ENCODE measurements at regions not wholly inside any gene's neighbourhood (a gene's known extent, or its start where the extent isn't known, plus 50 kb on each side); places are given as distances from the start of the nearest gene placed in this dataset.

DNA sequence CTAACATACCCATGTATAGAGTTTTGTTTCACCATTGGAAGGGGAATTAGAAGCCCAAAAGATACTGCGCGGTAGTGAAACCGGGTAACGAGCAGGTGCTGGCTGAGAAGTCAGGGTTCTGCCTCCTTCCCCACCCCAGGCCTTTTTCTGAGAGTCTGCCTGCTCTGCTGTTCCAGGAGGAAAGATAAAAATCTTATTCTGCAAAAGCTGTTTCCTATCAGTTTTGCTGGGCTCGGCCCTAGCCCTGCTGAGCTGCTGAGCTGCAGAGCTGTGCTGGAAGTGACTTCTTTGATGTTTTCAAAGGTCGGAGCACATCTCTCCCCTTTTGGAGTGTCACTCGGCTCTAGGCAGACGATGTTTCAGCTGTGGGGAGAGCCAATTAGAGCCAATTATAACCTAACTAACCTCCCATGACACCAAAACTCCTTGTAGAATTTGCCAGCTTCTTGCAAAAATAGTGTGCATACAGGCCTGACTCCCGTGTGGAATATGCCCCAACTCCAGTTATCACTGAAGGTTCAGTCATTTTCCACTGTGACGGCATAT is 59.4 kb downstream of the SPATA19 start:
- TF ChIP-seq, protein P1, sequence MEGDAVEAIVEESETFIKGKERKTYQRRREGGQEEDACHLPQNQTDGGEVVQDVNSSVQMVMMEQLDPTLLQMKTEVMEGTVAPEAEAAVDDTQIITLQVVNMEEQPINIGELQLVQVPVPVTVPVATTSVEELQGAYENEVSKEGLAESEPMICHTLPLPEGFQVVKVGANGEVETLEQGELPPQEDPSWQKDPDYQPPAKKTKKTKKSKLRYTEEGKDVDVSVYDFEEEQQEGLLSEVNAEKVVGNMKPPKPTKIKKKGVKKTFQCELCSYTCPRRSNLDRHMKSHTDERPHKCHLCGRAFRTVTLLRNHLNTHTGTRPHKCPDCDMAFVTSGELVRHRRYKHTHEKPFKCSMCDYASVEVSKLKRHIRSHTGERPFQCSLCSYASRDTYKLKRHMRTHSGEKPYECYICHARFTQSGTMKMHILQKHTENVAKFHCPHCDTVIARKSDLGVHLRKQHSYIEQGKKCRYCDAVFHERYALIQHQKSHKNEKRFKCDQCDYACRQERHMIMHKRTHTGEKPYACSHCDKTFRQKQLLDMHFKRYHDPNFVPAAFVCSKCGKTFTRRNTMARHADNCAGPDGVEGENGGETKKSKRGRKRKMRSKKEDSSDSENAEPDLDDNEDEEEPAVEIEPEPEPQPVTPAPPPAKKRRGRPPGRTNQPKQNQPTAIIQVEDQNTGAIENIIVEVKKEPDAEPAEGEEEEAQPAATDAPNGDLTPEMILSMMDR (IDR thresholded peaks at IDR 0.05): no peak
- no peak for TF ChIP-seq POLR2A (IDR thresholded peaks at IDR 0.05)

All from right lobe of liver (tissue), 4 donors.